BE2C (cell line): ENCODE measurements at regions not wholly inside any gene's neighbourhood (a gene's known extent, or its start where the extent isn't known, plus 50 kb on each side); places are given as distances from the start of the nearest gene placed in this dataset.

Source experiments
- DNase-seq: peaks from one replicate; pipeline ENCODE4 v3.0.0-alpha.2; 2020
- H3K27me3 ChIP-seq: fragments of 250-450 bp; sonication (Bioruptor Pico); 2 replicates; pipeline ENCODE4 v1.5.1; 2020; ENCODE audit warnings: mild to moderate bottlenecking
- H3K36me3 ChIP-seq: fragments of 250-450 bp; sonication (Bioruptor Pico); 2 replicates; pipeline ENCODE4 v1.5.1; 2020; ENCODE audit warnings: mild to moderate bottlenecking
- H3K4me1 ChIP-seq: fragments of 250-450 bp; sonication (Bioruptor Pico); 2 replicates; pipeline ENCODE4 v1.5.1; 2020
- H3K4me3 ChIP-seq: 2 replicates; pipeline ENCODE4 v1.5.1; 2011; ENCODE audit warnings: low read depth, low read length
- H3K9me3 ChIP-seq: fragments of 250-450 bp; sonication (Bioruptor Pico); 2 replicates; pipeline ENCODE4 v1.5.1; 2020
- CTCF ChIP-seq: IDR thresholded peaks from 2 replicates; pipeline ENCODE4 v1.5.1; 2012; ENCODE audit warnings: mild to moderate bottlenecking, low read depth, low read length

DNA sequence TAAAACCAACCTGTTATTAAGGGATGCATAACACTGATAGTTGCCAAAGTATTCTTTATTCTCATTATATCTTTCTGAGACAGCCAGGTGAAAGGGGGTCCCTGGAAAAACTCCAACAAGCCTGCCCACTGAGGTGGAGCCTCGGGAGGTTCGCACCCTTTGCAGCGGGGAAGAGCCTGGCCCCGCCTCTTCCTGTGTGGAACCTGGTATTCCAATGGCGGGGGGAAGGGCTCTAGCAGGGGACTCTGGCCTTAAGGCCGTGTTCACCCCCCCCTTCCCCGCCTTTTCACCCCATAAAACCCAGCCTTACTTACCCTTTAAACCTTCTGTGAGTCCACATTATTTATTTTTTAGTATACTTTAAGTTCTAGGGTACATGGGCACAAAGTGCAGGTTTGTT, 62.4 kb upstream of the PDK4 start:
- no peak for TF ChIP-seq CTCF
- Histone ChIP-seq H3K27me3 (peaks cover 9% of the 10 kb centered on the region; the same call in 1 of the 2 replicates), H3K4me1 (no peaks in the 10 kb centered on the region), H3K36me3 (no peaks in the 10 kb centered on the region), H3K4me3 (peak overlapping the region; percentile 8; the same call in 1 of the 2 replicates), H3K9me3 (no peaks in the 10 kb centered on the region)
- peak; percentile 11 for DNase-seq

- H3K4me1 ChIP-seq, result no peaks in the 10 kb centered on the region
- H3K4me3 ChIP-seq, result no peak overlapping the region
- TF ChIP-seq CTCF, result no peak
- H3K27me3 ChIP-seq, result peaks cover 12% of the 10 kb centered on the region; the same call in 1 of the 2 replicates
- no peak for DNase-seq
- no peaks in the 10 kb centered on the region for H3K9me3 ChIP-seq
- H3K36me3 ChIP-seq, result no peaks in the 10 kb centered on the region
Observed at GRCh38 chr7:95649546-95649945, 53.2 kb upstream of the PDK4 start.

GRCh38 chr7:95646350-95646749, 50.0 kb upstream of the PDK4 start:
- DNase-seq, result no peak
- no peaks in the 10 kb centered on the region for H3K36me3 ChIP-seq
- no peak for TF ChIP-seq CTCF
- peaks cover 24% of the 10 kb centered on the region for H3K27me3 ChIP-seq
- no peaks in the 10 kb centered on the region for H3K4me1 ChIP-seq
- H3K9me3 ChIP-seq, result no peaks in the 10 kb centered on the region
- H3K4me3 ChIP-seq, result no peak overlapping the region
